ENCODE measurements at regions not wholly inside any gene's neighbourhood (a gene's known extent, or its start where the extent isn't known, plus 50 kb on each side); places are given as distances from the start of the nearest gene placed in this dataset.

GRCh38 chr10:113326160-113327111 lies 226.4 kb upstream of the HABP2 start:
- peak; percentile 81 for DNase-seq

- DNase-seq: no peak
Observed at GRCh38 chr10:113329121-113329596, 223.7 kb upstream of the HABP2 start.

DNA sequence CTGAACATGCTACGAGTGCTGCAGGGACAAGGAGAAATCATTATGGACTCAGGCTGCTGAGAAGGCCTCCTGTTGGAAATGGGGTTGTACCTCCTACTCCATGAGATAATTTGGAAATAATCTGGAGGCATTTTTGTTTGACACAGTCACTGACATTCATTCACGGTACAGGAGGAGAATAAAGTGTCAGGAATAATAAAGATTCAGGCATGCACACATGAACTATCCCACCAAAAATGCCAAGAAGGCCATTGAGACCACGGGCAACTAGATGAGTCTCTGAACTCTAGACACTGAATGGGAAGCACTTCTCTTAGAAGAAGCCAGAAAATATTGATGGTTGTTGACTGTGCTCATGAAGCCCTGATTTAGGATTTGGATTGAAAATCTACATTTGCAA lies 220.9 kb upstream of the HABP2 start:
- DNase-seq: no peak

- no peak for DNase-seq
Observed at GRCh38 chr10:113333313-113333712, 219.5 kb upstream of the HABP2 start.

GRCh38 chr10:113335592-113335991 lies 217.3 kb upstream of the HABP2 start:
- no peak for DNase-seq

DNA sequence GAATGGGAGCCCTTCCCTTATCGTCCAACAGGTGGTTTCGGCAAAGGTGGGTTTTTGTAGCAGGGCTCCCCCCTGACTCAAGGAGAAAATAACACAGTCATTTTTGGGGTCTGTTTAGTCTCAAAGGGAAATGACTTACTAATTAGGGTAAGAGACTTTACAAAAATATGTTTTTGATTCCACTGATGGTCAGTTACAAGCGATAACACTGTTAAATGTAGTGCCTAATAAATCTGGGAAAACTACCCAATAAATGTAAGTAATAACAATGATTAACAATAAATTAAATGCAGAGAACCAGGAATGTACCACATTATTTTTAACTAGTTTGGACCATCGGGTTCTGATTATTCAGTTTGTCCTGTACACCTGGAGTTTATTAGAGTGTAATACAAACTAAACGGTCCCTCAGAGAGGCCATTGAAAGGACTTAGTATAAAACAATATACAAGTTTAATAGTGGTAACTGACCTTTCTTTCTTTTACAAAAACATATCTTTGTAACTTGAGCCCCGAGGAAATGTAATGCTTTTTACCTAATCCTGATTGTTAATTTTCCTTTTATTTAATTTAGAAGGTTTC lies 216.2 kb upstream of the HABP2 start:
- no peak for DNase-seq

DNA sequence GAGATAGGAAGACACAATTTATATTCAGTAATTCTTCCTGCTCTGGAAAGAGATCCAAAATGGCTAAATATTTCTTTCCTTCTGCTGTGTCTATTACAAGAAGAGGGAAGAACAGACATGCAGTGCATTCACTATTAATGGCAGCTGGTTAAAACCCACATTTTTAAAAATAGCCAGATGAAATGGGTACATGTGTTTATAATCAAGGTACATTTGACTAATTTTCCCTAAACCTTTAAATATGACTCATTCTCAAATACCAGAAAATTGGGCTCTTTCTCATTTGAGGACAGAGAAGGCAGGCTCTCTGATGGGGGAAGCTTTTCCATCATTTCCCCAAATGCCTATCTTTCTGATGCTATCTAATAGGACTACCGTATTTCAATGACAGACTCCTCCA lies 215.7 kb upstream of the HABP2 start:
- no peak for DNase-seq

- DNase-seq: no peak
Observed at GRCh38 chr10:113339121-113339520, 213.7 kb upstream of the HABP2 start.

DNA sequence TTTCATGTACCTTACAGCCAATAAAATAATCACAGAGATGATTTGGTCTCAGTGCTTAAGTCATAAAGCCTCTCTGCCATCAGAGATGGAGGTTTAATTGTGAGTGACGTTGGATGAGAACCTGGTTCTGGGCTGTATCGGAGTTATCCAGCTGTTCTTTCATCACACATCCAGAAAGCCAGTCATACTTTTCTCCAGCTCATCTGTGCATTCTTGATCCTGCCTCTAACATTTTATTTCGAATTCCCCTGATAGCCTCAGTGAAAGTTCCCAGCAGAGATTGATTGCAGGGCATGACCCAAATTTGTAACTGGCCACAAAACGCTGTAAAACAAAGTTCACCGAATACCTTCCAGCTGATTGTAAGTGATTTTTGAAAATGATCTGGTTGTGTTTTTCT lies 212.6 kb upstream of the HABP2 start:
- no peak for DNase-seq

- no peak for DNase-seq
Observed at GRCh38 chr10:113341138-113341537, 211.7 kb upstream of the HABP2 start.

DNA sequence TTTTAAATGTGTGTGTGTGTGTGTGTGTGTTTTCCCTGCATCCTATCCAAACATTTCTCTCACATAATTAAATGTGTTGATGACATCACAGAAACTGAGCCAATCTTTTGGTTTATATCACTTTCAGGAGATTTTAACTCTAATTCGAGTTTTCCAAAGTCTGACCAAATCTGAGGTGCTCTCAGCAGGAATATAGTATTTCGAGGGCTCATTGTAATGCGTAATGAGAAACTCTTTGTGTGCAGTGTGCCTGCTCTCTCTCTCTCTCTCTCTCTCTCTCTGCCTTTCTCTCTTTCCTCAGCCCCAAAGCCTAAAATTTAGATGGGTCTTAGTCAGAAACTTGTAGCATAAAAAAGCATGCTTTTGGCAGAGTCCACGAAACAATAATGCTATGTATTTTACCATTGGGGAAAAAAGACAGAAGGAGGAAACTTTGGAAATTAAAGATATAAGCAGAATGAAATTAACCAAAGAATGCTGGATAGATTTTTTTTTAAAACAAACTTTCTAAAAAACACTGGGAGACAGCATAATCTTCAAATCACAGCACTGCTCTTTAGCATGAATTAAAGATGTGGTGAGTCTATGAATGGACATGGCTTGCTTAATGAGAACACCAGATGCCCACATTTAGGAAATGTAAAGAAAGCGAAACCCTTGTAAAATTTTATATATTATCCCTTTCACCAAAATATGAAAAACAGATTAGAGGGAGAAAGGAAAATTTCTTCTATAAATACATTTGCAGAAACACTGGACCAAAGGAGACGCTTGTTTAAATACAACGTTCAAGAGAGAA lies 206.8 kb upstream of the HABP2 start:
- DNase-seq: no peak

DNA sequence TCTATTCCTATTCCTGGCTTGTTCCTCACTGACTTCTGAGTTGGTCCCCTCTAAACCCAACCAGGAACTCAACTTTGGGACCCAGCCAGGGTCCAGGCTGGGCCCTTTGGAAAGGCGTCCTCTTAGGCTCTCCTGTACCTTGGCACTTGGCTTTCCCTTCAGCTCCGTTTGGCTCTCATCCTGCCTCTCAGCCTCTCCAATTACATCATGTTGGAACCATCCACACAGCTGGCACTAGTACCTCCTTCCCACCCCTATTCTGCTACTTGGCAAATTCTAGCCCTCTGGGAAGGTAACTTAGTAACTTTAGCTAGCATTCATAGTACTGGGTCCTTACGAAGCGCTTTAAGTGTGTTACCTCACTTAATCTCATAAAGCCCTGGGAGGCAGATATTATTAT lies 205.3 kb upstream of the HABP2 start:
- DNase-seq: peak; percentile 14

- DNase-seq: no peak
Observed at GRCh38 chr10:113348694-113349093, 204.2 kb upstream of the HABP2 start.

DNA sequence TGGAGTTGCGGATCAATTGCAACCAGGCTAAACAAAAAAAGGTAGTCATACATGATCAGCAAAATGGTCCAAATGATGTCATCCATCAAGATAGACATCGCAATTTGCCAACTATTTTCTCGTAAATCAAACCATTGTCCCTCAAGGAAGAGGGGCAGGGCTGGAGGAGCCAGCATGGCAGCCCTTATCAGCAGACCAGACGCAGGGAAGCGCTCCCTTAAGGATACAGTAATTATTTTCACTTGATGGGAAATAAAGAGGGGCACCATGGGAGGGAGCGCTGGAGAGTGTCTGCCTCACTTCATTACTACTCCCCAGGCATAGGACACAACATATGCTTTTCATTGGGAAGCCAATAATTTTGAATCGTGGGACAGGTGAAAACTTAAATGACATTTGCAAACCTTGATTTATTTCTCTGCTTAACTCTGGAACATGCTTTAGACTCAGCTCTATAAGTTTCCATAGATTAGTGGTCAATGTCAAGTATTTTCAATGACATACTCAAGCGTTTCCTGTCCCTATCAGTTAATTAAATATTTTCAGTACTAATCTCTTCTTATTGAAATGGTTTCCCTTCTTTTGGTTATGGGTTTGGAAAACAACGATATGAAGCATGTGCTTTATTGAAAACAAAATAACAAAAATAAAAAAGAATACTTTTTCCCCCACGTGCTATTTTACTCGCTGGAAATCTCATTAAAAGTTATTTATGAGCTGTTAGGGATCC lies 202.4 kb upstream of the HABP2 start:
- DNase-seq: no peak

- no peak for DNase-seq
Observed at GRCh38 chr10:113354711-113355110, 198.1 kb upstream of the HABP2 start.

- no peak for DNase-seq
Observed at GRCh38 chr10:113356794-113357680, 195.8 kb upstream of the HABP2 start.

DNA sequence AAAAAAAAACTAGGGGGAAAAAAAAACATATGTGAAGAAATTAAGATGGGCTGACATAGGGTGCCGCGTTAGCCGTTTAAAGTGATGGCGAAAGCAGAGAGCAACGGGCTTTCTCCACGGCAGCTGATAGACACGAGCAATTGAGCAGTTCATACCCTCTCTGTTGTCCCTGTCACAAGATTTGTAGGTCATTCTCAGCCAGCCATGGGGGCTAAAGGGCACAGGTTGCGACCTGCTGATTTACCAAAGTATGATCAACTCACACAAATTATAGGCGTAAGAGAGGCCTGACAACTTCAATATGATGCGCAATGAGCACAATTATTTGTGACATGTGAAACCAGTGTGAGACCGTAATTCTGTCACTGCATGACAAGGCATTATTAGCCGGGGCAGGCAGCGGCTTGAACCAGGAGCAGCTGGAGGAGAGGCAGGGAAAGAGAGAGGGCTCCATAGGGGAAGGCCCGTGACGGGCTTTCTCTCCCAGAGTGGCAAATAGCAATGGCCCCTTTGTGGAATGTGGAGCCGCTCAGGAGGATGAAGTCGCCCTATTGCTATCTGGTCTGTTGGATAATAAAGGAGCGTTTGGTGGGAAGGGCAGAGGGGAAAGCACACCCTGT lies 195.1 kb upstream of the HABP2 start:
- DNase-seq: no peak

GRCh38 chr10:113359655-113360054 lies 193.2 kb upstream of the HABP2 start:
- DNase-seq: no peak

- no peak for DNase-seq
Observed at GRCh38 chr10:113360870-113361269, 192.0 kb upstream of the HABP2 start.

GRCh38 chr10:113362645-113363091 lies 190.2 kb upstream of the HABP2 start:
- DNase-seq: peak; percentile 59

GRCh38 chr10:113364227-113364626 lies 188.6 kb upstream of the HABP2 start:
- DNase-seq: no peak
